GM12878 (cell line): ENCODE measurements at regions not wholly inside any gene's neighbourhood (a gene's known extent, or its start where the extent isn't known, plus 50 kb on each side); places are given as distances from the start of the nearest gene placed in this dataset.

Experiments used
- ATAC-seq: fragments of 200-7000 bp; cut with Tn5 transposase; 3 replicates; pipeline ENCODE4 v1.9.1; 2020; ENCODE audit warnings: mild to moderate bottlenecking, moderate library complexity
- BruUV-seq: library from RNA; stranded (reverse); fragments of 400-500 nt; replicated peaks from 2 replicates; lab custom pipeline; 2021; lab: Mats Ljungman, UMichigan
- CTCF ChIA-PET: fragments of 300-600 bp; sonication (Branson Sonifier 250); formaldehyde crosslinking; extraction: SDS; loops from one replicate; lab custom pipeline; 2021; ENCODE audit warnings: inconsistent platforms; lab: Yijun Ruan, JAX
- POLR2A ChIA-PET: fragments of 350-600 bp; formaldehyde crosslinking; extraction: SDS; loops from one replicate; lab custom pipeline; 2021; ENCODE audit warnings: inconsistent platforms; lab: Charles Lee
- RAD21 ChIA-PET: fragments of 300-600 bp; sonication (Branson Sonifier 250); formaldehyde crosslinking; loops from one replicate; lab custom pipeline; 2023; ENCODE audit warnings: antibody characterized with exemption; ENCODE audit not compliant: unreplicated experiment; lab: Charles Lee
- SMC1A ChIA-PET: fragments of 300-600 bp; sonication (Branson Sonifier 250); formaldehyde crosslinking; loops from one replicate; lab custom pipeline; 2023; ENCODE audit not compliant: unreplicated experiment, uncharacterized antibody; lab: Charles Lee
- DNase-seq: peaks from one replicate; pipeline ENCODE4 v3.0.0-alpha.2; 2011; ENCODE audit warnings: low read depth, low spot score
- FAIRE-seq: peaks from 3 replicates; lab custom pipeline; 2011; peaks lifted over from hg19 to GRCh38; lab: Jason Lieb, UNC
- H2AFZ ChIP-seq: 2 replicates; pipeline ENCODE4 v1.6.0; 2011; ENCODE audit warnings: low read depth, low read length, control low read depth; ENCODE audit not compliant: control insufficient read depth
- H3K27ac ChIP-seq: 2 replicates; pipeline ENCODE4 v1.5.1; 2011; ENCODE audit warnings: control low read depth; ENCODE audit not compliant: control insufficient read depth, insufficient read depth
- H3K27me3 ChIP-seq, 2 experiments: replicated peaks in 1 of 2; 2 replicates each; pipeline versions ENCODE4 v1.6.0 to v1.6.1; 2011; ENCODE audit warnings: low read length in 1 of 2; ENCODE audit not compliant: control insufficient read depth in 2 of 2, insufficient read depth in 2 of 2
- H3K36me3 ChIP-seq, 2 experiments: 2 replicates each; pipeline ENCODE4 v1.5.1; 2011; ENCODE audit warnings: low read length in 1 of 2; ENCODE audit not compliant: control insufficient read depth in 2 of 2, insufficient read depth in 2 of 2
- H3K4me1 ChIP-seq: 2 replicates; pipeline ENCODE4 v1.6.1; 2011; ENCODE audit warnings: mild to moderate bottlenecking, low read length, moderate library complexity, mixed read lengths; ENCODE audit not compliant: control insufficient read depth, insufficient read depth
- H3K4me2 ChIP-seq: 2 replicates; pipeline ENCODE4 v1.6.0; 2011; ENCODE audit warnings: control low read depth; ENCODE audit not compliant: control insufficient read depth, insufficient read depth
- H3K4me3 ChIP-seq: fragments of 200-600 bp; sonication (generic); 2 replicates; pipeline ENCODE4 v1.5.1; 2016
- H3K79me2 ChIP-seq: 2 replicates; pipeline ENCODE4 v1.6.0; 2011; ENCODE audit warnings: low read length; ENCODE audit not compliant: control insufficient read depth, insufficient read depth
- H3K9ac ChIP-seq: 2 replicates; pipeline ENCODE4 v1.8.0; 2011; ENCODE audit warnings: low read length, control low read depth, mixed read lengths; ENCODE audit not compliant: control insufficient read depth, insufficient read depth
- H3K9me3 ChIP-seq: replicated peaks from 3 replicates; pipeline ENCODE4 v1.5.1; 2011; ENCODE audit warnings: mild to moderate bottlenecking, low read length; ENCODE audit not compliant: control insufficient read depth, insufficient read depth
- H4K20me1 ChIP-seq: 2 replicates; pipeline ENCODE4 v1.6.0; 2011; ENCODE audit not compliant: control insufficient read depth, insufficient read depth
- BRCA1 ChIP-seq: IDR thresholded peaks from 2 replicates; pipeline ENCODE4 v1.6.1; 2011; ENCODE audit warnings: low read depth, low read length, improper control_type of control experiment
- IKZF1 ChIP-seq: fragments of 450-650 bp; conservative IDR thresholded peaks from 2 replicates; pipeline ENCODE4 v1.6.1; 2017; ENCODE audit warnings: antibody characterized with exemption, mild to moderate bottlenecking
- KLF5 ChIP-seq: fragments of 450-650 bp; IDR thresholded peaks from 2 replicates; pipeline ENCODE4 v1.6.1; 2014; ENCODE audit warnings: mild to moderate bottlenecking; ENCODE audit not compliant: partially characterized antibody
- MEF2B ChIP-seq: fragments of 450-650 bp; IDR thresholded peaks from 2 replicates; pipeline ENCODE4 v1.6.1; 2018; ENCODE audit warnings: mild to moderate bottlenecking, moderate library complexity; ENCODE audit not compliant: partially characterized antibody, poor library complexity, severe bottlenecking
- MTA2 ChIP-seq: fragments of 450-650 bp; IDR thresholded peaks from 2 replicates; pipeline ENCODE4 v1.6.1; 2016; ENCODE audit warnings: low read depth, mild to moderate bottlenecking, moderate library complexity
- NBN ChIP-seq: fragments of 450-650 bp; IDR thresholded peaks from 2 replicates; pipeline ENCODE4 v1.6.1; 2016
- YY1 ChIP-seq: IDR thresholded peaks from 2 replicates; pipeline ENCODE4 v1.6.1; 2011; ENCODE audit warnings: low read depth, mild to moderate bottlenecking, low read length
- WGBS: methylation state at CpG from one replicate; pipeline ENCODE4 v1.1.6; 2016; ENCODE audit warnings: low lambda C conversion rate; ENCODE audit not compliant: insufficient replicate concordance, insufficient coverage; ENCODE audit errors: missing lambda C conversion rate; 5-methylcytosine and 5-hydroxymethylcytosine counted together
- in situ Hi-C: fragments of 300-500 bp; cut with MboI; formaldehyde crosslinking; loops from 9 replicates; pipeline ENCODE4 v1.14.3; 2018; ENCODE audit warnings: mixed read lengths
- intact Hi-C: fragments of 100-400 bp; cut with micrococcal nuclease; formaldehyde crosslinking; loops from one replicate; pipeline ENCODE4 v1.14.2; 2022; ENCODE audit not compliant: unreplicated experiment
- TF ChIP-seq, protein P1 (sequence below): IDR thresholded peaks from 2 replicates; pipeline ENCODE4 v1.6.1; 2011; ENCODE audit warnings: low read depth, mild to moderate bottlenecking, low read length, moderate library complexity, borderline replicate concordance; ENCODE audit errors: extremely low read depth
- TF ChIP-seq, protein P2 (sequence below): fragments of 450-650 bp; IDR thresholded peaks from 2 replicates; pipeline ENCODE4 v1.6.1; 2017; ENCODE audit warnings: mild to moderate bottlenecking
- TF ChIP-seq, protein P3 (sequence below): fragments of 450-650 bp; IDR thresholded peaks from 2 replicates; pipeline ENCODE4 v1.6.1; 2017; ENCODE audit warnings: antibody characterized with exemption, mild to moderate bottlenecking, moderate library complexity
- TF ChIP-seq, protein P4 (sequence below): fragments of 150-350 bp; IDR thresholded peaks from 2 replicates; pipeline ENCODE4 v1.6.1; 2016; ENCODE audit warnings: low read depth, low read length
- TF ChIP-seq, protein P5 (sequence below): fragments of 450-650 bp; IDR thresholded peaks from 2 replicates; pipeline ENCODE4 v1.6.1; 2017; ENCODE audit warnings: mild to moderate bottlenecking, low read depth, inconsistent platforms; ENCODE audit not compliant: poor library complexity, severe bottlenecking

DNA sequence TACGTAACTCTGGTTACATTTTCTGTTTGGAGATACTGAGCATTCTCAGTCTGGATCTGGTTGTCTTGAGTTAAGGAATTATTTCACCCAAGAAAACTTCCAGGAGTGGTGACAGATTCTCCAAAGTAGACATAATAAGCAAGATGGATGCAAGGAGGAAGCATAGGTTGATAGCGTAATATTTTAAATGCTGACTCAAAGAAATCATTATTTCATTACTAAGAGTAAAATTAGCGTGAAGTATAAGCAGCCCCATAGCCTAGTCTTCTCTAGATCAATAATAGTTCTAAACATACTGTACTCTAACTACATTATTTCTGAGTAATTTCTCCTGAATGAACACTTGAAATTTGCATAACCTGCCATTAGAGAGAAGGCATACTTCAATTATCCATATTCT is 57.5 kb upstream of the MS4A8 start:
- TF ChIP-seq, protein P1, sequence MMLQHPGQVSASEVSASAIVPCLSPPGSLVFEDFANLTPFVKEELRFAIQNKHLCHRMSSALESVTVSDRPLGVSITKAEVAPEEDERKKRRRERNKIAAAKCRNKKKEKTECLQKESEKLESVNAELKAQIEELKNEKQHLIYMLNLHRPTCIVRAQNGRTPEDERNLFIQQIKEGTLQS, result no peak
- TF ChIP-seq YY1, result no peak
- TF ChIP-seq, protein P2, sequence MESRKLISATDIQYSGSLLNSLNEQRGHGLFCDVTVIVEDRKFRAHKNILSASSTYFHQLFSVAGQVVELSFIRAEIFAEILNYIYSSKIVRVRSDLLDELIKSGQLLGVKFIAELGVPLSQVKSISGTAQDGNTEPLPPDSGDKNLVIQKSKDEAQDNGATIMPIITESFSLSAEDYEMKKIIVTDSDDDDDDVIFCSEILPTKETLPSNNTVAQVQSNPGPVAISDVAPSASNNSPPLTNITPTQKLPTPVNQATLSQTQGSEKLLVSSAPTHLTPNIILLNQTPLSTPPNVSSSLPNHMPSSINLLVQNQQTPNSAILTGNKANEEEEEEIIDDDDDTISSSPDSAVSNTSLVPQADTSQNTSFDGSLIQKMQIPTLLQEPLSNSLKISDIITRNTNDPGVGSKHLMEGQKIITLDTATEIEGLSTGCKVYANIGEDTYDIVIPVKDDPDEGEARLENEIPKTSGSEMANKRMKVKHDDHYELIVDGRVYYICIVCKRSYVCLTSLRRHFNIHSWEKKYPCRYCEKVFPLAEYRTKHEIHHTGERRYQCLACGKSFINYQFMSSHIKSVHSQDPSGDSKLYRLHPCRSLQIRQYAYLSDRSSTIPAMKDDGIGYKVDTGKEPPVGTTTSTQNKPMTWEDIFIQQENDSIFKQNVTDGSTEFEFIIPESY, result no peak
- TF ChIP-seq, protein P3, sequence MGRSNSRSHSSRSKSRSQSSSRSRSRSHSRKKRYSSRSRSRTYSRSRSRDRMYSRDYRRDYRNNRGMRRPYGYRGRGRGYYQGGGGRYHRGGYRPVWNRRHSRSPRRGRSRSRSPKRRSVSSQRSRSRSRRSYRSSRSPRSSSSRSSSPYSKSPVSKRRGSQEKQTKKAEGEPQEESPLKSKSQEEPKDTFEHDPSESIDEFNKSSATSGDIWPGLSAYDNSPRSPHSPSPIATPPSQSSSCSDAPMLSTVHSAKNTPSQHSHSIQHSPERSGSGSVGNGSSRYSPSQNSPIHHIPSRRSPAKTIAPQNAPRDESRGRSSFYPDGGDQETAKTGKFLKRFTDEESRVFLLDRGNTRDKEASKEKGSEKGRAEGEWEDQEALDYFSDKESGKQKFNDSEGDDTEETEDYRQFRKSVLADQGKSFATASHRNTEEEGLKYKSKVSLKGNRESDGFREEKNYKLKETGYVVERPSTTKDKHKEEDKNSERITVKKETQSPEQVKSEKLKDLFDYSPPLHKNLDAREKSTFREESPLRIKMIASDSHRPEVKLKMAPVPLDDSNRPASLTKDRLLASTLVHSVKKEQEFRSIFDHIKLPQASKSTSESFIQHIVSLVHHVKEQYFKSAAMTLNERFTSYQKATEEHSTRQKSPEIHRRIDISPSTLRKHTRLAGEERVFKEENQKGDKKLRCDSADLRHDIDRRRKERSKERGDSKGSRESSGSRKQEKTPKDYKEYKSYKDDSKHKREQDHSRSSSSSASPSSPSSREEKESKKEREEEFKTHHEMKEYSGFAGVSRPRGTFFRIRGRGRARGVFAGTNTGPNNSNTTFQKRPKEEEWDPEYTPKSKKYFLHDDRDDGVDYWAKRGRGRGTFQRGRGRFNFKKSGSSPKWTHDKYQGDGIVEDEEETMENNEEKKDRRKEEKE, result no peak
- no peak for TF ChIP-seq BRCA1
- no peak for TF ChIP-seq MTA2
- no peak for TF ChIP-seq KLF5
- TF ChIP-seq MEF2B, result no peak
- no peak for TF ChIP-seq NBN
- TF ChIP-seq, protein P4, sequence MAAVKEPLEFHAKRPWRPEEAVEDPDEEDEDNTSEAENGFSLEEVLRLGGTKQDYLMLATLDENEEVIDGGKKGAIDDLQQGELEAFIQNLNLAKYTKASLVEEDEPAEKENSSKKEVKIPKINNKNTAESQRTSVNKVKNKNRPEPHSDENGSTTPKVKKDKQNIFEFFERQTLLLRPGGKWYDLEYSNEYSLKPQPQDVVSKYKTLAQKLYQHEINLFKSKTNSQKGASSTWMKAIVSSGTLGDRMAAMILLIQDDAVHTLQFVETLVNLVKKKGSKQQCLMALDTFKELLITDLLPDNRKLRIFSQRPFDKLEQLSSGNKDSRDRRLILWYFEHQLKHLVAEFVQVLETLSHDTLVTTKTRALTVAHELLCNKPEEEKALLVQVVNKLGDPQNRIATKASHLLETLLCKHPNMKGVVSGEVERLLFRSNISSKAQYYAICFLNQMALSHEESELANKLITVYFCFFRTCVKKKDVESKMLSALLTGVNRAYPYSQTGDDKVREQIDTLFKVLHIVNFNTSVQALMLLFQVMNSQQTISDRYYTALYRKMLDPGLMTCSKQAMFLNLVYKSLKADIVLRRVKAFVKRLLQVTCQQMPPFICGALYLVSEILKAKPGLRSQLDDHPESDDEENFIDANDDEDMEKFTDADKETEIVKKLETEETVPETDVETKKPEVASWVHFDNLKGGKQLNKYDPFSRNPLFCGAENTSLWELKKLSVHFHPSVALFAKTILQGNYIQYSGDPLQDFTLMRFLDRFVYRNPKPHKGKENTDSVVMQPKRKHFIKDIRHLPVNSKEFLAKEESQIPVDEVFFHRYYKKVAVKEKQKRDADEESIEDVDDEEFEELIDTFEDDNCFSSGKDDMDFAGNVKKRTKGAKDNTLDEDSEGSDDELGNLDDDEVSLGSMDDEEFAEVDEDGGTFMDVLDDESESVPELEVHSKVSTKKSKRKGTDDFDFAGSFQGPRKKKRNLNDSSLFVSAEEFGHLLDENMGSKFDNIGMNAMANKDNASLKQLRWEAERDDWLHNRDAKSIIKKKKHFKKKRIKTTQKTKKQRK, result no peak
- TF ChIP-seq, protein P5, sequence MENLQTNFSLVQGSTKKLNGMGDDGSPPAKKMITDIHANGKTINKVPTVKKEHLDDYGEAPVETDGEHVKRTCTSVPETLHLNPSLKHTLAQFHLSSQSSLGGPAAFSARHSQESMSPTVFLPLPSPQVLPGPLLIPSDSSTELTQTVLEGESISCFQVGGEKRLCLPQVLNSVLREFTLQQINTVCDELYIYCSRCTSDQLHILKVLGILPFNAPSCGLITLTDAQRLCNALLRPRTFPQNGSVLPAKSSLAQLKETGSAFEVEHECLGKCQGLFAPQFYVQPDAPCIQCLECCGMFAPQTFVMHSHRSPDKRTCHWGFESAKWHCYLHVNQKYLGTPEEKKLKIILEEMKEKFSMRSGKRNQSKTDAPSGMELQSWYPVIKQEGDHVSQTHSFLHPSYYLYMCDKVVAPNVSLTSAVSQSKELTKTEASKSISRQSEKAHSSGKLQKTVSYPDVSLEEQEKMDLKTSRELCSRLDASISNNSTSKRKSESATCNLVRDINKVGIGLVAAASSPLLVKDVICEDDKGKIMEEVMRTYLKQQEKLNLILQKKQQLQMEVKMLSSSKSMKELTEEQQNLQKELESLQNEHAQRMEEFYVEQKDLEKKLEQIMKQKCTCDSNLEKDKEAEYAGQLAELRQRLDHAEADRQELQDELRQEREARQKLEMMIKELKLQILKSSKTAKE, result no peak
- TF ChIP-seq IKZF1, result no peak
- H3K9me3 ChIP-seq, result peaks cover under 1% of the 10 kb centered on the region
- FAIRE-seq, result no peak
- intact Hi-C loops, result no loop called here
- no peak overlapping the region for H3K4me2 ChIP-seq
- in situ Hi-C loops, result no loop called here
- H3K27me3 ChIP-seq, result no peaks in the 10 kb centered on the region; a peak in 1 of 4 replicates
- no peak overlapping the region for H3K27ac ChIP-seq
- ChIA-PET SMC1A (interaction anchor here (1.0 kb wide), 1 partner anchor 65 kb away, joined by 3 read pairs; no protein-coding TSS in a partner anchor), POLR2A (no interaction called here), CTCF (interaction anchor here (1.1 to 1.2 kb wide), 2 partner anchors 9 to 16 kb away, joined by 3 to 4 read pairs; no protein-coding TSS in a partner anchor), RAD21 (no interaction called here)
- no peaks in the 10 kb centered on the region for H4K20me1 ChIP-seq
- no peaks in the 10 kb centered on the region for H3K79me2 ChIP-seq
- H3K9ac ChIP-seq, result no peak overlapping the region
- no peak overlapping the region for H3K4me3 ChIP-seq
- DNase-seq, result no peak
- ATAC-seq, result no peak
- H2AFZ ChIP-seq, result no peak overlapping the region
- no peaks in the 10 kb centered on the region for H3K4me1 ChIP-seq
- no TSS peak for BruUV-seq
- WGBS, result 100% methylated on average over 3 of the region's 3 CpGs
- H3K36me3 ChIP-seq, result no peaks in the 10 kb centered on the region
